ENCODE measurements at regions not wholly inside any gene's neighbourhood (a gene's known extent, or its start where the extent isn't known, plus 50 kb on each side); places are given as distances from the start of the nearest gene placed in this dataset.

DNA sequence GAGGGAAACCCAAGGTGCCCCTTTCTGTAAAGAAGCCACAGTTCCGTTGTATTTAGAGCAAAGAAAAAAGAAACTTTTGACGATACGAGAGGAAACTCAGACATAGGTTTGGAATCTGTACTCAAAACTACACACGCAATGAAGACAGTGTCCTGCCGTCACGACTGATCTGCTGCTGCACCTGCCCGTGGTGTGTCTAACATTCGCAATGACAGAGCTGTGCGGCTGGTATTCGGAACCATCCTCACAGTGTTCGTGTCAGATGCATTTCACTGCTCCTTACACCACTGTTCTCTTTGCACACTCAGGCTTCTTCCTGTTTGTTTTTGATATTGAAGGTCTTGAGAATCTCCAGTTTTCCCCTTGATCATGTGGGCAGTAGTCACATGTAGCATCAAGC, 84.8 kb downstream of the RTL6 start:
- TF ChIP-seq BCL11A (tag by site-specific recombination; IDR thresholded peaks at IDR 0.05; ENCODE audit: low read depth) (no peak), YY1 (tag by site-specific recombination; IDR thresholded peaks at IDR 0.05) (no peak), KLF8 (tag by site-specific recombination; IDR thresholded peaks at IDR 0.05) (no peak), ZFP69B (tag by site-specific recombination; IDR thresholded peaks at IDR 0.05) (no peak)
